GM12875 (cell line): ENCODE measurements at regions not wholly inside any gene's neighbourhood (a gene's known extent, or its start where the extent isn't known, plus 50 kb on each side); places are given as distances from the start of the nearest gene placed in this dataset.
"Not testable (repeated sequence)": the region's sequence is repeated elsewhere in the genome, so short reads cannot be mapped to it uniquely, and the experiment has no call there.

Experiments used
- H3K4me3 ChIP-seq: one replicate; pipeline ENCODE4 v1.5.1; 2011; ENCODE audit warnings: low read depth, low read length, control low read depth
- TF ChIP-seq, protein P1 (sequence below): IDR thresholded peaks from 2 replicates; pipeline ENCODE4 v1.5.1; 2011; ENCODE audit warnings: low read depth, mild to moderate bottlenecking, control low read depth, inconsistent platforms, low read length, moderate library complexity, borderline replicate concordance; ENCODE audit not compliant: insufficient read depth

DNA sequence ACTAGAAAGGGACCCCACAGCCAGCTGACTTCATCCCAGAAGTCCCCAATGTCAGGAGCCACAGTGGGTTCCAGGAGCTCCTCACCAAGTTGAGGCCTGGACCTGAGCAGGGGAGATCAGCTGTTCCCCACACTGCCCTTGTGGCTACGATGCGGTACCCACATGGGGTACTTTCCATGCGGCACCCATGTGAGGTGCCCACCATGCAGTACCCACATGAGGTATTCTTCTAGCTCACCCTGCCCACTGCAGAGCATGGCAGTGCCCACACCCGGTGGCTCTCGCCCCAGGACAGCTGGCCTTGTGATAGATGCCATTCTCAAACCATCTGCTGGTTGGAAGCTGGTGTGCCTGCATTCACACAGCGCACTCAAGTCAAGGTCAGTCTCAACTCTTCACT is 136.3 kb upstream of the PDE1C start:
- TF ChIP-seq, protein P1, sequence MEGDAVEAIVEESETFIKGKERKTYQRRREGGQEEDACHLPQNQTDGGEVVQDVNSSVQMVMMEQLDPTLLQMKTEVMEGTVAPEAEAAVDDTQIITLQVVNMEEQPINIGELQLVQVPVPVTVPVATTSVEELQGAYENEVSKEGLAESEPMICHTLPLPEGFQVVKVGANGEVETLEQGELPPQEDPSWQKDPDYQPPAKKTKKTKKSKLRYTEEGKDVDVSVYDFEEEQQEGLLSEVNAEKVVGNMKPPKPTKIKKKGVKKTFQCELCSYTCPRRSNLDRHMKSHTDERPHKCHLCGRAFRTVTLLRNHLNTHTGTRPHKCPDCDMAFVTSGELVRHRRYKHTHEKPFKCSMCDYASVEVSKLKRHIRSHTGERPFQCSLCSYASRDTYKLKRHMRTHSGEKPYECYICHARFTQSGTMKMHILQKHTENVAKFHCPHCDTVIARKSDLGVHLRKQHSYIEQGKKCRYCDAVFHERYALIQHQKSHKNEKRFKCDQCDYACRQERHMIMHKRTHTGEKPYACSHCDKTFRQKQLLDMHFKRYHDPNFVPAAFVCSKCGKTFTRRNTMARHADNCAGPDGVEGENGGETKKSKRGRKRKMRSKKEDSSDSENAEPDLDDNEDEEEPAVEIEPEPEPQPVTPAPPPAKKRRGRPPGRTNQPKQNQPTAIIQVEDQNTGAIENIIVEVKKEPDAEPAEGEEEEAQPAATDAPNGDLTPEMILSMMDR: no peak
- H3K4me3 ChIP-seq: no peak overlapping the region

DNA sequence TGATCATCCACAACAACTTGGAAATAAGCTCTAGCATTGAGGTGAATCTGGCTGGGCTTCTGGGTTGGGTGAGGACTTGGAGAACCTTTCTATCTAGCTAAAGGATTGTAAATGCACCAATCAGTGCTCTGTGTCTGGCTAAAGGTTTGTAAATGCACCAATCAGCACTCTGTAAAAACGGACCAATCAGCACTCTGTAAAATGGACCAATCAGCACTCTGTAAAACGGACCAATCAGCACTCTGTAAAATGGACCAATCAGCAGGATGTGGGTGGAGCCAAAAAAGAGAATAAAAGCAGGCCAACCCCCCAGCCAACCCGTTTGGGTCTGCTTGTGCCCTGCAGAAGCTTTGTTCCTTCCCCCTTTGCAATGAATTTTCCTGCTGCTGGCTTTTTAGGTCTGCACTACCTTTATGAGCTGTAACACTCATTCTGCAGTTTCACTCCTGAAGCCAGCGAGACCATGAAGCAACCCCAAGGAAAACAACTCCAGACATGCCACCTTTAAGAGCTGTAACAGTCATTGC is 135.2 kb upstream of the PDE1C start:
- not testable (repeated sequence) for H3K4me3 ChIP-seq

DNA sequence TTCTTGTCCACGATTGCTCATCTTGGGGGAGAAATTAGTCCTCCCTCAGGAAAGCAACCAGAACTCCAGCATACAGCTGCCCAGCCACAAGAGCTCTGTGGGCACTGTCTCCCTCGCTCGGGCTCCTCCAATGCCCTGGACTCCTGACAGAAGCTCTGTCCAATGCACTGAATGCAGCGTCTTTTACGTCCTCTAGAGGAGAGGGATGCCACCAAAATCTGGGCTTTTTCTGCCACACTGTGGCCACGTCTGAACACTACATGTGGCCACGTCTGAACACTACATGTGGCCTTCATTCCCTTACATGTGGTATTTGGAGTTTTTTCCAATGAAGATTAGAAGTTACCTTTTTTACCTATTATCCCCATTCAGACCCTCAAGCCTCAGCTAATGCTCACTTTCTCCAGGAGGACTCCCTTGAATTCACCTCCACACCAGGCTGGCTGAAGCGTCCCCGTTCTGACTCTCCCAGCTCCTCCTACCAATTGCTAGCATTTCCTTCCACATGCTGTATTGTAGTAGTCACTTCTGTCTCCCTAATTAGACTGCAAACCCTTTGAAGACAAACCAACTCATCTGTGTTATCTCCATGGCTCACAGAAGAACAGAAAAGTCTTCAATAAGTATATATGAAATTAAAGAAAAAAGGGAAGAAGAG is 134.3 kb upstream of the PDE1C start:
- no peak overlapping the region for H3K4me3 ChIP-seq
- TF ChIP-seq, protein P1: peak; percentile 47; the same call in 1 of the 2 replicates

DNA sequence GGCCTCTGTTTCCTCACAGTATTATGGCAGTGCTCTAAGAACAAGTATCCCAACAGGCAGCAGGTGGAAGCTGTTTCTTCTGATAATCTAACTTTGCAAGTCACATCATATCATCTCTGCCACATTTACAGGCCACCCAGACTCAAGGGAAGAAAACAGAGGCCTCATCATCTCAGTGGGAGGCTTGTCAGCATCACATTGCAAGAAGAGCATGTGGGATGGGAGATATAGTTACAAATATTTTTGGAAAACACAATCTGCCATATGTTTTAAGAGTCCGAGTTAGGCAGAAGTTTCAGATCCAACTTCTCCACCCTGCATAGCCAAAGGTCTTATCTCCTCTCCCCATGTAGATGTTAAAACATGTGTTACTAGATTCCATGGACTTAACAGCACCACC is 130.4 kb upstream of the PDE1C start:
- no peak overlapping the region for H3K4me3 ChIP-seq
- TF ChIP-seq, protein P1: no peak

DNA sequence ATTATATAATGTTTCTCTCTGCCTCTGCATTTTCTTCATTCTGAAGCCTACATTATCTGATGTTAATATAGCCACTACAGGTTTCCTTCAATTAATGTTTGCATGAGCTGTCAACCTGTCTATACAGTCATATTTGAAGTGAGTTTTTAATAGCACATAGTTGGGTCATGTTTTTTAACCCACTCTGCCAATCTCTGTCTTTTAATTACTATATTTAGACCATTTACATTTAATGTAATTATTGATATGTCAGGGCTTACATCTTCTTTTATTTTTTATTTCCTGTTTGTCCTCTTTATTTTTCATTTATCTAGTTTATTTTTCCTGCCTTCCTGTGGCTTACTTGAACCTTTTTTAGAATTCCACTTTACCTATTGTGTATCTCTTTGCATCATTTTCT is 124.3 kb upstream of the PDE1C start:
- TF ChIP-seq, protein P1: no peak
- no peak overlapping the region for H3K4me3 ChIP-seq

DNA sequence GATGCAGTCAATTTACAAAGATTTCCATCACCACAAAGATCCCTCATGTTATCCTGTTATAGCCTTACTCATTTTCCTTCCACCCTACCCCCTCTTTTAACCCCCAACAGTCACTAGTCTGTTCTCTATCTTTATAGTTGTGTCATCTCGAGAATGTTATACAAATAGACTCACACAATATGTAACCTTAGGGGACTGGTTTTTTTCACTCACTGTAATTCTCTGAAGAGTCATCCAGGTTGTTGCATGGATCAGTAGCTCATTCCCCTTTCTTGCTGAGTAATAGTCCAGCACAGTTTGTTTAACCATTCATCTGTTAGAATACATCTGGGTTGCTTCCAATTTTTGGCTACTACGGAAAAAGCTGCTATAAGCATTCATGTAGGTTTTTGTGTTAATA is 121.1 kb upstream of the PDE1C start:
- H3K4me3 ChIP-seq: no peak overlapping the region
- TF ChIP-seq, protein P1: no peak

DNA sequence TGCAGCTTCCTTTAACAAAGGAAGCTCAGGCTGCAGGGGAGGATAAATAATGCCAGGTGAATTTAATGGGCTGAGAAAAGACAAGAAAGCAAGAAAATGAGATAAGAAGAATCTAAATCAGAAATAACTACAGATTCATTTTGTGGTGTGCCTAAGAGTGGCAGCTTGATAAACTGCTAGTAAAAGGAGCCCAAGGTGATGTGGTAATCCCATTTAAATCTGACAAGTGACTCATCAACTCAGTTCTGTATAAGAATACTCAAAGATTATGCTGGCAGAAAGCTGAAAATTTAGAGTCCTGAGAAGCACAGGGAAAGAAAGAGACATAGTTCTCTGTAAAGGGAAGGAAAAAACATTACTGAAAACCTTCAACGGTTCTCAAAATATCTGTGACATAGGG is 109.4 kb upstream of the PDE1C start:
- H3K4me3 ChIP-seq: no peak overlapping the region
- TF ChIP-seq, protein P1: no peak
